Kasumi-1 (cell line): ENCODE measurements at regions not wholly inside any gene's neighbourhood (a gene's known extent, or its start where the extent isn't known, plus 50 kb on each side); places are given as distances from the start of the nearest gene placed in this dataset.

Source experiments
- DNase-seq, 2 experiments: peaks; one replicate each; lab custom pipeline; 2025; lab: John Stamatoyannopoulos, UW

DNA sequence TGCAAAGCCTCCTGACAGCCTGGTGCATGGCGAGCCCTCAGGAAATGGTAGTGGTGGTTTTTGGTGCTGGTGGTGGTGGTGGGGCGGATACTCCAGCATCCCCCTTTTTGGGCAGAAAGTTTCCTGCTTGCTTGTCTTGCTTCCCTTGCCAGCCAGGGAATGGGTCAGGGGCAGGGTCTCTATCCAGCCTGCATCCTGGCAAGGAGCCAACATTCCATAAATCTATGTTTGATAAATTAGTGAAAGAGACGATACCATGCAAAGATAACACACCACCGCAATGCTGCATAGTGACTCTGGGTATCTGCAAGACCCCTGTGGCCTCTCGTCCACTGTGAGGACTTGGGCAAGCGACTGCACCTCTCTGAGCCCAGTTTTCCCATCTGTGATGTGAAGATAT lies 246.2 kb downstream of the LRFN2 start:
- no peak for DNase-seq

DNA sequence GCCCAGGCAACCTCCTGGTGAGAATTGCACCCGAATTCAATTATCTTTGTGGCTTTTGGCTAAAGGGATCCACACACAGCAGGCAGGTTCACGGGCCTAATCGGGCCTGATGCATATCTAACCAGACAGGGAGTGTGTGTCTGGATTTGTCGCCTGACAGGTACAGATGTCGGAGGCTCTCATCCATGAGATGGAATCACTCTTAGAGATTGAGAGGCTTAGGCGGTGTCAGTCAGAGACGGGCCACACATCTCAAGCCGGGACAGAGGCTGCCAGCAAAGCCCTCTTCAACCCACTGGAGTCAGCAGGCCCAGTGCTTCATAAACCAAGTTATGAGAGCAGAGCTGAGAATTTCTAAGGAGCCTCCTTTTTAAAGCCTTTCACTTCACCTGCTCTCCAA lies 247.0 kb downstream of the LRFN2 start:
- no peak for DNase-seq

DNA sequence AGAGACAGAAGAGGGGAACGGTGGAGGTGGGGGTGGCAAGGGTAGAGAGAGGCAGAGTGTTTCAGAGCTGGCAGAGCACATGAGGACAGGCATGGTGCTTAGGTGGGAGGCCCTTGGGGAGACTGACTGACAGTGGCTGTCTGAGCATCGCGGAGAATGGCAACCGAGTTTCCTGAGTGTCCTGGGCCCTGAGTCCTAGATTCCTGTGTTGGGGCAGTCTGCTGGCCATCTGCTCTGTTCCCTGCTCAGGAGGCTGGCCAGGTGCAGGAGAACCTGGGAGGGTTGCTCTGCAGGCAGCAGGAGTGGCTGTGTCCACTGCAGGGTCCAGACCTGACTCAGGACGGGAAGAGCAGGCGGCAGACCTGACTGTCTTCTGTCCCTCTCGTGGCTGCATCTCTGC lies 248.9 kb downstream of the LRFN2 start:
- DNase-seq, result no peak

DNA sequence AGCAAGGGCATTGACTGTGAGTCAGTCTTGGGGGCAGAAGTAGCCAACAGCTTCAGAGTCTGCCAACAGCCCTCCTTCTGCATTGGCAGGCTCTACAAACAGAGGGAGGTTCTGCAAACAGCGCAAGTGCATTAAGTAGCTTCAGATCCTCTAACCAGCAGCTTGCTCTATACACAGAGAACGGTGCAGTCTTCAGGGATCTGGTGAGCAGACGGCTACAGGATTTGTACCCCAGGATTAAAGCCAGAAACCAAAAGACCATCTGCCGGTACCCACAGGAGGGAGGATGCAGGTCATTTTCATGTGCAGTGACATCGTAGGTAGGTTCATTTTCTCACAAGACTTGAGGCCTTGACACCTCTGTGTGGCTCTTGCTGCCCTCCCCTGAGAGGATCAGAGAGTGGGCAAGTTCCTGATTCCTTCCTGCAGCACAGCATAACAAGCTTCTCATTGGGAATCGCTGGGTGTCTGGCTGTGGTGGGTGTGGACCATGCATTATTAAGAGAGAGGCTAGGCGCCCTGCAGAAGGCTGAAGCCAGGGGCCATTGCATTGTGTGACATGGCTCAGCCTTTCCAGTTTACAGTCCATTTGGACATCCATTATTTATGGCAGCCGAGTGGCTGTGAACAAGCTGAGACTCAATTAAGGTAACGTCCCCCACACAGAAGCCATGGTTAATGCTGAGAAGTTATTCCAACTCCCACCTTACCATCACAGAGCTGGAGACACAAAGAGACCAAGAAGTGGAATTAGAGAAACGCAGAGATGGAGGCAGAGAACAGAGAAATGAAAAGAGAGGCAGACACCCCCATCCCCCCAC lies 250.0 kb downstream of the LRFN2 start:
- no peak for DNase-seq

DNA sequence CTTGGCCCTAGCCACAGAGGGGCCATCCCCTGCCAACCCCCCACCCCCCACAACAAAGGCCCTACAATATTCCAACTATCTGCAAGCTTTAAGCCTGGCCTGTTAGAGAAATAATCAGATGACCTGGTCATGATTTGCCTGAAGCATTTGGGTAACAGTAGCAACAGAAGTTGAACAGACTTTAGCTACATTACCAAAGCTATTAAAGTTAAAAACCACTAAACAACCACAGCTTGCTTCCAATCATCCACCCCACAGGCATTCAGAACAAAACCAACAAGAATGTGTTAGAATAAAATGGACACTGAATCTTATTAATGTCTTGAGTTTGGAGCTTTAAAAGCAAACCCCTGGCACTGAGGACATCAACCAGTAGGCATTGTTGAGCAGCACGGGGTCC lies 250.9 kb downstream of the LRFN2 start:
- DNase-seq, result no peak

DNA sequence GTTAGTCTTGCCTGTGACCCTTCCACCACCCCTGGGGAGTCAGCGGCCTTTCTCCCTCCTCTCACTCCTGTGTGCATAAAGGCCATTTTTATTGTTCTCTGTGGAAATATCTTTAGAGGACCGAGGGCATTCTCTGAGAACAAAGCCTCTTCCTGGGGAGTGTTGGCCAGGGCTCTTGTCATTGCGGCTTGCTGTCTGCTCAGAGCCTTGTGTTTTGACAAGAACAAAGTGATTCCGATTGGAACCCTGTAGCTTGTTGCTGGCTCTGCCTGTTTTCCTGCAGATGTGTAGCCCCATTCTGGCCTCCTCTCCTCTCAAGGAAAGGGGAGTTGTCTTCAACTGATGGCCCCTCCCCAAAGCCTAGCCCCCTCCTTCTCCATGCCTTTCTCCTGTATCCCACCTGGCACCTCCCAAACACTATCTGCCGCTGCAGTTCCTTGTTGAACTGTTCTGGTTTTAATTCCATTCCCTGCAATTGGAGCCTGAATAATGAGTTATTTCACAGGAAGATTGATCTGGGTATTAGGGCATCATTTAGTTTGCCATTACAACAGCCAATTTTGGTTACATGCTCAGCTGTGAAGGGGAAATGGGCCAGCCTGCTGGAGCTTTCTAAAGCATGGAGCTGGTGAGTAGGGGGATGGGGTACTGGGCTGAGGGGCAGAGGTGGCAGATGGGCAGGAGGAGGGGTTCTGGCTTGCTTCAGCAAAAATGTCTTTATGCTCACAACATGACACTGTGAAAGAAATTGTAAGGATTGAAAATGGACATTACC lies 252.5 kb downstream of the LRFN2 start:
- no peak for DNase-seq

DNA sequence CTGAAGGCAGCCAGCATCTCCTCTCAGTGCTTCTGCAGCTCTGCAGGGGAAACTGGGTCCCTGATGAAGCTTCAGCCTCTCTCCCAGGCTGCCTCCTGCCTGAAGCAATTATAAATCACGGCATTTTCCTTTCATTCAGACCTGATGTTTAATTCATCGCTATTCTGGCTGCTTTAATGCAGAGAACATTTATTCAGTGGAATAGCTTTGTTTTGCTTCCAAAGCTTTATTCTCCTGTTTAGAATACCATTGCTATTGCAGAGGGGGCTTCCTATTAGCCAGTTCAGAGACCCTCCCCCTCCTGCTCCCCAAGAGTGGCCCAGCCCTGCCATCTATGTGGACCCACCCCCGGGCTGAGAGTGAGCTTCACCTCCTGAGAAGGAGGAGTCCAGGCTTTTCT lies 255.6 kb downstream of the LRFN2 start:
- DNase-seq, result no peak

DNA sequence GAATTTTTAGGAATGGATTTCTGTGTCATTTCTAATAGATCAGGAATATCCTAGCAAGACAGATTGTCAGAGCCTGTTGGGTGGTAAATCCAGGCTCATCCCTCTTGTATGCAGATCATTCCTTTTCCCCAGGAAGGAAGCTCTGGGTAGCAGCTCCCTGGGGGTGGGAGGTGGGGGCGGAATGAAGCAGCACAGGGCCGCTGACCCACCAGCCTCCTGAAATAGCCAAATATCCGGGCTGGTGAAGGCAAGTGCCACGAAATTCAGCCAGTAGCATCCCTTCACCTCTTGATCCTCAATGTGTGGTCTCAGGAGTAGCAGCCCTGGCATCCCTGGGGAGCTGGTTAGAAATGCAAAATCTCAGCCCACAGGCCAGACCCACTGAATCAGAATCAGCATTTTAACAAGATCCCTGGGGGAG lies 256.9 kb downstream of the LRFN2 start:
- DNase-seq, result no peak

DNA sequence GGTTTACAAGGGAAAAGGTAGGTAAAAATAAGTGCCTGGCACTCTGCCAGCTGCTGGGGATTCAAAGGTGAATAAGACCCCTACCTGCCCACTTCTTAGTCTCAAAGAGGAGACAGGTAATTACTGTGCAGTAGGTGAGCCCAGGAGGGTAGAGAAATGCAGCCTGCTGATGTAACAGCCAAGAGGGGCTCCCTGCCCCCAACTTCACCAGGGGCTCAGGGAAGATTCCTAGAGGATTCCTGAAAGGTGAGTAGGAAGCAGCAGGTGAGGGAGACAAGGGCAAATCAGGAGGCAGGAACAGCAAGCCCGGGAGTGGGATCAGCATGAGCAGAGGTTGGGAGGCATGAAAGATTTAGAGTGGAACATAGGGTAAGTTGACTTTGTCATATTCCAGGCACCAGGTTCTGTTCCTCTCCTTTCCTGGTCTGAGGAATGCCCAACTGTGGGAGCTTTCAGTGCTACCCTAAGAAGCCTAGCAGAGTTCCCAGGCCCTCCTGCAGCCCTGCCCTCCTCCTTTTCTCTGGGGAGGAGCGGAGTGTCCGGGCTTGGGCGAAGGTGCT lies 258.1 kb downstream of the LRFN2 start:
- DNase-seq, result no peak

DNA sequence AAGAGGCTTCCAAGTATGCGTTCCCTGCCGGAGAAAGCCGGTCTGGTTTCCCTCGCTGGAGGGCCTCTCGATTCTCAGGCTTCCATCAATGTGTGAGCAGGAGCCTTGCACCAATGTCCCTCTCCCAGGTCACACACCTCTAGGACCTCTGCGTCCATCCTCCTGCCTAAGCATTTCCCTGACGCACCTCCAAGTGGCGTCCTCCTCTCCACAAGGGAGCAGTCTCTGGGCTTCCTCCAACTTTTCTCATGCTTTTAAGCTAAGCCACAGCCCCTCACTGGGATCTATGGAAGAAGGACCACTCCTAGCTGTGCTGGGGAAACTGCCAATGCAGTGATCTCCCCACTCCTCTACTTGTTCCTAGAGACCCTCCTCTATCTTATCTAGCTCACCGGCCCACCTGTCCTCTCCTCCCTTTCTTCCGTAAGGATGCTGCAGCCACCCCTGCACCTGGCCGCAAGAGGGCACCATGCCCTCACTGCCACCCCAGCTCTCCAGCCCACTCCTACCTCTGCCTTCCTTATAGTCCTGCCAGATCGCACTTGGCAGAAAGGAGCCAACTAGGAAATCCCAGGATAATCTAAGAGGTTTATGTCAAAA lies 258.7 kb downstream of the LRFN2 start:
- no peak for DNase-seq

DNA sequence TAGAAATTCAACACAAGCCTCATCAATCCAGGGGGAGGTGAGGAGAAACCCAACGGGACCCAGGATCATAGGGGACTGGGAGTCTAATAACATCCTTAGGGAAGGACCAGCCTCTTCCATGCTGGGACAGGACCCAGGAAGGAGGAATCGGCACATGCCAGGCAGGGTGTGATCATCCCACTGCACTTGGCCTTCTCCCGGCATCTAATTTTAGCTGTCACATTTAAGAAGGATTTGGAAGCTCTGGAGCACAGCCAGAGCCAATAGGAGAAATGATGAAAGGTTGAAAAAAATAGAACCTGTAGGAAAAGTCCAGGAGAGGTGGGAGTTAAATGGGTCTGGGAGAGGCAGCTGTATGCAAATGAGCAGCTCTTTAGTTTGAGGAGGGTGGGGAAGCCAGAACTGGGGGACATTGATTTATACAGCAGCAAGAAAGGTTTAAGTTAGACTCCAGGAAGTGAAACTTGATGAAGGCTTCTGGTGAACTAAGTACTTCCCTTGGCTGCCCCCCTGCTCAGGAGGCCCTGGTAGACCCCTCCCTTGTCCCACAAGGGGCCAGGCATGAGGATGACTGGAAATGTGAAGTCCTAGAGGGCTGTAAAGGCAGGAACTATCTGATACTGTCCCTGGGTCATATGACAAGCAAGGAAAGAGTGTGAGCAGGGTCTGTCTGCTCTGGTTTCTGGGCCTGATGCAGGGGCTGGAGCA lies 260.3 kb downstream of the LRFN2 start:
- DNase-seq, result no peak

DNA sequence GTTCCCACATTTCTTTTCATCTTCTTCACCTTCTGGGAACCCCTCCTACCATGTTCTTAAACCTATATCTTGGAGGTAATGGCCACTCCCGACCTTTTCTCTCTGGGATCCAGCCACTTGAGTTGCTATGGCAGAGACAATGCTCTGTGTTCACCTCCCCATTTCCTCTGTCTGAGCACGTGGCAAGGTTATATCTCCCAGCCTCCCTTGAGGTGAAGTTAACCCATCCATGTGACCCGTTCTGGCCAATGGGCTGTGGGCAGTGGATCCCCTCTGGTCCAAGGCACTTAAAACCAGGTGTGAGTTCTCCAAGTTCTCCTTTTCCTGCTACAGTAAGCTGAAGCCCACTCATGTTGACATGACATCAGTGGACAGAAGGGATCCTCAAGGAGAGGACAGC lies 261.4 kb downstream of the LRFN2 start:
- DNase-seq, result no peak

DNA sequence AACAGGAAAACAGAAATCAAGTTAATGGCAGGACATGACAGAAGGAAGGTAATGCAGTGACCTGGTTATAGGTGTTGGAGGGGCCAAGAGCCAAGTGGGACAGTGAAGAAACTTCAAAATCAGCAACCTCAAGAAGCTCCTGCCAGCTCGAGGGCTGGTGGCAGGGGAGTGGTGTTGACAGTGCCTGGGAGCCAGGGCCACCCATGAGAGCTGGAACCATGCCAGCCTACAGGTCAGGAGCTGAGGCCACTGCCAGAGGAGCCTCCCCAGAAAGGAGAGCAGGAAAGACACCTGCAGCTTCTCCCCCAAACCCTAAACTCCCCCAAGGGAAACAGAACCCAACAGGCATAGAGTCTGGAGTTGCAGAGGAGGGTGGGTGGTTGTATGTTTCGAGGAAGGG lies 262.1 kb downstream of the LRFN2 start:
- DNase-seq, result no peak

DNA sequence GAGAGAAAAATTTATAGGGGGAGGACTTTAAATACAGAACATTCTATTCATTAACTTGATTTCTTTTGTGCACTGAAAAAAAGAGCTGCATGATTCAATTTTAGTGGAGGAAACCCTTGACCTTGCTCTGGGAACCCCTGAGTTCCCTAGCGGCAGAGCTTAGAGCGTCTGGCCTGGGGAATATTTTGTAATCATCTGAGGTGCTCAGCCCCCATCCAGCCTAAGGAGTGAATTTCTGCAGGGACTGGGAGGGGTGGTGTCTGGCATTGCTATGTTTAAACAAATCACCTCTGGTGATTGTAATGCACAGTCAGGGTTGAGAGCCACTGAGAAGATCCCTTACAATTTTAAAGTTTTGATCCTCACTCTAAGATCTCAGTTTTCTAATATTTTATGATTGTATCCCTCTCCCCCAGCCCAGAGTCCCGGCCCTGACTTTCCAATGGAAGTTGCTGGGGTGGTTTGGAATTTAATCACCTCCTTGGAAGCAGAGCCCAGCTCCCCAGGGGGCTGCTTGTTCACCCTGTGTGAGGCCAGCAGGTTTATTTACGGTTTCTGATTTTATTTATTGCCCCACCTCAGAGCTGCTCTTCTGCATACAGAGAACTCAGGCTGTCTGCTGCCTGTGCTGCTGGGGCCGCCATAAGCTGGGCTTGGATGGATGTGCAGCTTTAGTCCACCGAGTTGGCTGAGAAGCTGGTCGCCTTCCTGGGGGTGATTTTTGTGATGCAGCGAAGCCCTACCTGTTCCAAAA lies 263.1 kb downstream of the LRFN2 start:
- no peak for DNase-seq

DNA sequence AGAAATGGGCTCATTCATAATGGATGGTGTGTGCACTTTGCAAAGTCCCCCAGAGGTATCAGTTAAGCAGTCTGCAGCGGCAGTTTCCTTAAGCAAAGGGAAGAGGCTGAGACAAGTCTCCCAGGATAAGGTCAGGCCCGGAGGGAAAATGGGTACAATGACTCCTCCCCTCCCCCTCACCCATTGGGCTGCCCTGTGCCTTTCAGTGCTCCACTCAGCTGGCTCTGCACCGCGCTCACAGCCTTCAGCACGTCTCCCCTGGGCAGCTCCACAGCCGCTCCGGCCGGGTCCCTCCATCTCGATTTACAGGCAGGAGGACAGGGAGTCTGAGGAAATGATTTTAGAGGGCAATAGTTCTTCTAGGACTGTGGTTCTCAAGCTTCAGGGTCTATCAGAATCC lies 264.8 kb downstream of the LRFN2 start:
- DNase-seq, result no peak

DNA sequence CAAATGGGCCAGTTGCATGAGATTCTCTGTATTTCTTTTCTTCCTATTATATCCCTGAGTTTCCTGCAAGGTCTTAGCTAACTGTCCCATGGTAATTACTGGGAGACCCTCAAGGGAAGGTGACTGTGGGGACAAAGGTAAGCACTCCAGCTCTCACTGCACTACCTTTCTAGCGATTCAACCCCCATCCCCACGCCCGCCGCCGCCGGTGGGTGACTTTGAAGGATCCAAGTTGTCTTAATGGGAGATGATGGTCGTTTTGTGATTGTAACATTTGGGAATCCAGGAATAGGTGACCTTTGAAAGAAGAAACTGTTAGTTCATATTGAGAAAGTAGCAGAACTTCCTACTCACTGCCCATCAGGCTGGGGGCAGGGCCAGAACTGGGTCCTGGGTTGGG lies 265.5 kb downstream of the LRFN2 start:
- no peak for DNase-seq

DNA sequence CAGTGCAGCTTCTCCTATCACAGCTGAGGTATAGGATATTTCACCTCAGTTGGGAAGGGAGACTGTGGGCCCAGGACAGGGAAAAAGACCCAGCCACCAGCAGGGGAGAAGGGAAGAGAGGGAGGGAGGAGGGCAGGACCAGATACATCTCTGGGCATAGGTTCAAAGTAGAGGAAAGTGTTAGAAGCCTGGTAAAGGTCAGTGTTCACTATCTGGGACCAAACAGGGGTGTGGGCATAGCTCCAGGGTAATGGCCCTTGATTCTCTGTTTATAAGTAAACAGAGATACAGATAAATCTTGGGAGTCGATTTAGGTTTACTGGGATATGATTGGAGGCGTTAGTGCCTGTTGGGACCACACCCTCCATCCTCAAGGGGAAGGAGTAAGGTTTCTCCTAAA lies 266.2 kb downstream of the LRFN2 start:
- DNase-seq, result no peak

DNA sequence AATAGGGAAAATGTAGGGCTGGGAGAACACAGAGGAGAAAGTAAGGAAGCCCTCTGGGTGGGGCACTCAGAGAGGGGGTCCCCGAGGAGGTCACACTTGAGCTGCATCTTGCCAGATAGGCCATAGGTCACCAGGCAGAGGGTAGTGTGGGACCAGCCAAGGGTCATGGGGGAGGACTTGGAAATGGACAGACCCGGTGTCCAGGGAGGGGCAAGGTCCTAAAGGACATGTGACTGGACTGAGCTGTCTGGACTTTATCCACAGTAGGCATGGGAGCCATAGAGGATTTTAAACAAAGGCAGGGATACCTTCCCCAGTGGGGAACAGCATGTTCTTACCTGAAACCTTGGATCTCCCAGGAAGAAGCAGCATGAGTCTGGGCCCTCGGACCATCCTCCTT lies 266.7 kb downstream of the LRFN2 start:
- no peak for DNase-seq

DNA sequence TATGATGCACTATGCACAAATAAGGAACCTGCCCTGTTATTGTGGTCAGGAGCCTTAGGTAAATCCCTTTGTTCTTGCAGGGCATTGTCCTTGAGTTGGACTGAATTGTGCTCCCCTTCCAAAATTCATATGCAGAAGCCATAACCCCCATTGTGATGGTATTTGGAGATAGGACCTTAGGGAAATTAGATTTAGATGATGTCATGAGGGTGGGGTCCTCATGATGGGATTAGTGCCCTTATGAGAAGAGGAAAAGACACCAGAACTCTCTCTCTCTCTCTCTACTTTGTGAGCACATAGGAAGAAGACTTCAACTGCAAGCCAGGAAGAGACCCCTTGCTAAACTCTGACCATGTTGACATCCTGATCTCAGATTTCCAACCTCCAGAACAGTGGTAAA lies 268.0 kb downstream of the LRFN2 start:
- no peak for DNase-seq

DNA sequence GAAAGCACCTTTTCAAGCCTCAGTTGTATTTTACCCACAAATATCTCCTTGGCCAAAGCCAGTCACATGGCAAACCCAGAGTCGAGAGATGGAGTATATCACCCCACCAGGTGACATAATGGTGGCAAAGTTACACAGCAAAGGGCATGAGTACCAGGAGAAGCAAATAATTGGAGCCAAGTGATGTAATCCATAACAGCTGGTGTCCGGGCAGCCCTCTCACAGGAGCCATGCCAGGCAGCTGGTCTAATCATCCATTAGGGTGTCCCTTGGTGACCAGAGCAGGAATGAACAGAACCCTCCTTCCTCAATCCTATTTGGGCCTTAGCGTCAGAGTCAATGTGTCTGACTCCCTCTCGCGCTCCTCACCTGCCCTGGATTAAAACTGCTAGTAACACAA lies 272.1 kb downstream of the LRFN2 start:
- no peak for DNase-seq

DNA sequence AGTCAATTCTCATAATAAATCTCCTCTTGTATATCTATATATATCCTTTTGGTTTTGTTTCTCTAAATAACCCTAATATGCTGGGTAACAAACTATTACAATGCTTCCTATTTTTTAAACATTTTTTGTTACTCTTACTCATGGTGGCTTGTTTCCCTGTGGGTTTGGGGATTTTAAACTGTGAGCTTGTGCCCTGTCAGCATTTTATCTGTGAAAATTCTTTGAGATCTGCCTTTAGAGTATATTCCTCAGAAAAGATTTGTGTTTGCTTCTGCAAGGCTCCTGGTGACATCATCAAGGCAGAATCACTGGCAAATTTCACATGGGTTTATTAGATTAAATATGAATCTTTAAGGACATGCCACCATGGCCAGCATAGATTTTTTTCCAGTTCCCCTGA lies 273.6 kb downstream of the LRFN2 start:
- DNase-seq, result no peak
